BJ (cell line): ENCODE measurements at regions not wholly inside any gene's neighbourhood (a gene's known extent, or its start where the extent isn't known, plus 50 kb on each side); places are given as distances from the start of the nearest gene placed in this dataset.
"Not testable (repeated sequence)": the region's sequence is repeated elsewhere in the genome, so short reads cannot be mapped to it uniquely, and the experiment has no call there.

ENCODE experiments used
- CTCF ChIA-PET: fragments of 350-600 bp; formaldehyde crosslinking; extraction: SDS; loops from one replicate; lab custom pipeline; 2021; ENCODE audit warnings: antibody characterized with exemption, inconsistent platforms; lab: Yijun Ruan, JAX
- POLR2A ChIA-PET: fragments of 300-600 bp; sonication (Branson Sonifier 250); formaldehyde crosslinking; extraction: SDS; loops from one replicate; lab custom pipeline; 2021; ENCODE audit warnings: antibody characterized with exemption; lab: Charles Lee
- DNase-seq: peaks from one replicate; pipeline ENCODE4 v3.0.0-alpha.2; 2011; ENCODE audit warnings: low read depth
- H3K27me3 ChIP-seq: 2 replicates; pipeline ENCODE4 v1.6.0; 2011; ENCODE audit warnings: low read length; ENCODE audit not compliant: control insufficient read depth, insufficient read depth
- H3K36me3 ChIP-seq: 2 replicates; pipeline ENCODE4 v1.5.1; 2011; ENCODE audit warnings: low read length; ENCODE audit not compliant: control insufficient read depth, insufficient read depth
- H3K4me3 ChIP-seq: 2 replicates; pipeline ENCODE4 v1.5.1; 2011; ENCODE audit warnings: low read depth, mild to moderate bottlenecking, control low read depth, low read length
- TF ChIP-seq, protein P1 (sequence below): IDR thresholded peaks from 2 replicates; pipeline ENCODE4 v1.5.1; 2011; ENCODE audit warnings: low read depth, mild to moderate bottlenecking, control low read depth, inconsistent platforms, low read length, moderate library complexity; ENCODE audit not compliant: insufficient read depth

DNA sequence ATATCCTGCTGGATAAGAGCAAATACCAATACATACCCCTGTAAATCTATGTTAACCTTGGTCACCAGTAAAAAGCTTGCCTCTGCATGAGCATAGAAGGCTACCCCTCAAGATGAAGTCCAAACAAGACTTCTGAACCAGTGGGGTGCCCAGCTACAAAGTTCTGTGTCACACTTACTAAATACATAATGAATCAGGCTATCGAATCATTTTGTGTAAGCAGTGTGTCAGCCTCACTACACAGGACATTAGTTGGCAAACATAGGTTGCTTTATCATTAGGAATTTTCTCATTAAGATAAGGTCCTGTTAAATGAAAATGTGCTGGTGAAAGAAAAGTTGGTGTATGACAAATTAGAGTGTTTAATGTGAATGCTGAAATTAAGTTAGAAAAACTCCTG is 452.0 kb downstream of the MFSD1 start:
- Histone ChIP-seq H3K27me3 (no peaks in the 10 kb centered on the region), H3K36me3 (no peaks in the 10 kb centered on the region), H3K4me3 (no peak overlapping the region)
- POLR2A ChIA-PET, result no interaction called here
- TF ChIP-seq, protein P1, sequence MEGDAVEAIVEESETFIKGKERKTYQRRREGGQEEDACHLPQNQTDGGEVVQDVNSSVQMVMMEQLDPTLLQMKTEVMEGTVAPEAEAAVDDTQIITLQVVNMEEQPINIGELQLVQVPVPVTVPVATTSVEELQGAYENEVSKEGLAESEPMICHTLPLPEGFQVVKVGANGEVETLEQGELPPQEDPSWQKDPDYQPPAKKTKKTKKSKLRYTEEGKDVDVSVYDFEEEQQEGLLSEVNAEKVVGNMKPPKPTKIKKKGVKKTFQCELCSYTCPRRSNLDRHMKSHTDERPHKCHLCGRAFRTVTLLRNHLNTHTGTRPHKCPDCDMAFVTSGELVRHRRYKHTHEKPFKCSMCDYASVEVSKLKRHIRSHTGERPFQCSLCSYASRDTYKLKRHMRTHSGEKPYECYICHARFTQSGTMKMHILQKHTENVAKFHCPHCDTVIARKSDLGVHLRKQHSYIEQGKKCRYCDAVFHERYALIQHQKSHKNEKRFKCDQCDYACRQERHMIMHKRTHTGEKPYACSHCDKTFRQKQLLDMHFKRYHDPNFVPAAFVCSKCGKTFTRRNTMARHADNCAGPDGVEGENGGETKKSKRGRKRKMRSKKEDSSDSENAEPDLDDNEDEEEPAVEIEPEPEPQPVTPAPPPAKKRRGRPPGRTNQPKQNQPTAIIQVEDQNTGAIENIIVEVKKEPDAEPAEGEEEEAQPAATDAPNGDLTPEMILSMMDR, result no peak
- CTCF ChIA-PET, result interaction anchor here (0.6 to 6.8 kb wide), 8 partner anchors 58 to 459 kb away, joined by 3 to 67 read pairs (median 4); no protein-coding TSS in a partner anchor
- DNase-seq, result no peak

DNA sequence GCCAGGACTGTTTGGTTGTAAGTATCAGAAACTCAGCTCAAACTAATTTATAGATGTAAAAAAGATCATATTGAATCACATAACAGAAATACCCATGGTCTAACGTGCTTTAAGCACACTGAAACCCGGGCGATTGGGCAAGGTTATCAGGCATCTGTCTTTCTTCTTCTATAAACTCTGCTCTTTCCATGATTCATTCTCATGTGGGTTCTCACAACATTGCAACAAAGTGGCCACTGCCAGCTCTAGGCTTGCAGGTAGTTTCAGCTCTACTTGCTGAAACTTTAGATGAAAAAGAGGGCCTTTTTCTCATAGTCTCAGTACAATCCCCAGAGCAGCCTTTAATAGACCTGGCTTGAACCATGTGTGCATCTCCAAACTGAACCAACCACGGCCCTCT is 456.1 kb downstream of the MFSD1 start:
- TF ChIP-seq, protein P1, result no peak
- Histone ChIP-seq H3K4me3 (no peak overlapping the region), H3K27me3 (peaks cover 3% of the 10 kb centered on the region; the same call in 1 of the 2 replicates), H3K36me3 (no peaks in the 10 kb centered on the region)
- POLR2A ChIA-PET, result interaction anchor here (0.5 kb wide), 1 partner anchor 74 kb away, joined by 3 read pairs; no protein-coding TSS in a partner anchor
- no peak for DNase-seq
- CTCF ChIA-PET, result interaction anchor here (0.6 to 7.2 kb wide), 6 partner anchors 12 to 463 kb away, joined by 3 to 144 read pairs (median 18); partner anchors contain the start of gene MFSD1

DNA sequence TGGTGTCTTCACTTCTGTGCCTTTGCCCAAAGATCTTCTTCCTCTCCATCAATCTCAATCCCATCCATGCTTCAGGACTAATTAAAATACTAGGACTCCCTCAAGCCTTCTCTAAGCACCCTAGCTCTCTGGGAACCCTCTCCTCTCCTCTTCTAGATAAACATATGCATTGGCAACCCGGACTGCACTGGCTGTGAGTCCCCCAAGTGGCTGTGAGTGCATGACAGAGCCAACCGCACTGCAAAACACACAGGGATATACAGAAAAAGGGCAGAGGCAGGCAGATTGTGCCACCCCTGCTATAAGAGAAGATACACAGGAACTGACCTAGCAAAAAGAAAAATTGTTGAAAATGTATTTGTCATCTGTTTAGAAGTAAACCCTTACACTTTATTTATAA is 457.1 kb downstream of the MFSD1 start:
- Histone ChIP-seq H3K36me3 (no peaks in the 10 kb centered on the region), H3K27me3 (peaks cover 5% of the 10 kb centered on the region; the same call in 1 of the 2 replicates), H3K4me3 (no peak overlapping the region)
- ChIA-PET CTCF (interaction anchor here (0.6 to 7.2 kb wide), 7 partner anchors 7 to 532 kb away, joined by 3 to 144 read pairs (median 15); partner anchors contain the start of gene MFSD1), POLR2A (no interaction called here)
- DNase-seq, result no peak
- TF ChIP-seq, protein P1, result no peak

DNA sequence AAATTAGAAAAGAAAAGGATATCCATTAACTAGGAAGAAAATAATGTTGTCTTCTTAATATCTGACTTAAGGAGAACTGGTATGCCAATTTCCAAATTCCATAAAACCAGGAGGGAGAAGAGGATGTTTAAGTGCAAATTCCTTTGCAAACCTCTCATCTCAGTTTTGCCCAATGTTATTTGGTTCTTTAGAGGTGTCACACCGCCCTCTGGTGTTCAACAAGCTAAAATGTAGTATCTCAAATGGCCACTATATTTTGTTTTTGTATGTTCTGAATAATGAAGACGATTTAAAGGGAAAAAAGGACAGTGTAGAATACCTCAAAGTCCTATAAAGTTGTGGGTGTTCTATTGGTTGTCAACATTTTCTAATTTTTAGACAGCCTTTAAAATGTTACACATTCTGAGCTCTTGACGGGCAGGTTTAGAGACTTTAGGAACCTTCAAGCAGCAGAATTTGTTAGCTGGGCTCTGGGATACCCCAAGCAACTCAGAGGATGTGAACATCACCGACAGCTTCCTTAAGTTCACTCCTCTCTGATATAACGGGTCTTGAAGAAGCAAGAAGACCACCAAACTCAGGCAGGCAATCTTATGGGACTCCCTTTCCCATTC is 458.3 kb downstream of the MFSD1 start:
- TF ChIP-seq, protein P1, result peak; percentile 67
- no peak for DNase-seq
- ChIA-PET CTCF (interaction anchor here (0.7 to 7.2 kb wide), 35 partner anchors 8 to 752 kb away, joined by 3 to 144 read pairs (median 4); partner anchors contain the start of gene MFSD1), POLR2A (no interaction called here)
- Histone ChIP-seq H3K36me3 (no peaks in the 10 kb centered on the region), H3K4me3 (no peak overlapping the region), H3K27me3 (peaks cover 5% of the 10 kb centered on the region; the same call in 1 of the 2 replicates)

DNA sequence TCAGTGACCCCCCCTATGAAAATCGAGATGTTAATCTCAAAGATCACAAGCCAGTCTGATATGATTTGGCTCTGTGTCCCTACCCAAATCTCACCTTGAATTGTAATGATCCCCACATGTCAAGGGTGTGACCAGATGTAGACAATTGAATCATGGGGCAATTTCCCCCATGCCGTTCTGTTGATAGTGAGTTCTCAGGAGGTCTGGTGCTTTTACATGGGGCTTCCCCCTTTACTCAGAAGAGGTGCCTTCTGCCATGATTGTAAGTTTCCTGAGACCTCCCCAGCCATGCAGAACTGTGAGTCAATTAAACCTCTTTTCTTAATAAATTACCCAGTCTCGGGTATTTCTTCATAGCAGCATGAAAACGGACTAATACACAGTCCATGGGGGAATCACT is 459.5 kb downstream of the MFSD1 start:
- H3K27me3 ChIP-seq, H3K4me3 ChIP-seq, H3K36me3 ChIP-seq, DNase-seq, POLR2A ChIA-PET: not testable (repeated sequence)
- CTCF ChIA-PET, result interaction anchor here (0.5 to 7.2 kb wide), 9 partner anchors 9 to 728 kb away, joined by 3 to 144 read pairs (median 7); partner anchors contain the start of gene MFSD1
